ENCODE measurements at regions not wholly inside any gene's neighbourhood (a gene's known extent, or its start where the extent isn't known, plus 50 kb on each side); places are given as distances from the start of the nearest gene placed in this dataset.
"Not testable (repeated sequence)": the region's sequence is repeated elsewhere in the genome, so short reads cannot be mapped to it uniquely, and the experiment has no call there.

GRCh38 chr2:132309203-132309602, 107.4 kb upstream of the GPR39 start:
- not testable (repeated sequence) for TF ChIP-seq CTCF, POLR2A (IDR thresholded peaks at IDR 0.05)
